ENCODE measurements at regions not wholly inside any gene's neighbourhood (a gene's known extent, or its start where the extent isn't known, plus 50 kb on each side); places are given as distances from the start of the nearest gene placed in this dataset.

GRCh38 chr4:62898115-62898514 is 1511.1 kb downstream of the TECRL start:
- no peak for DNase-seq (ENCODE audit: low read depth)
- no peak for TF ChIP-seq CTCF (IDR thresholded peaks at IDR 0.05; ENCODE audit: low read depth, low read length, missing control alignments)
- H3K4me3 ChIP-seq (ENCODE audit: low read depth, low read length): no peak overlapping the region

GRCh38 chr4:62896721-62897120 is 1512.5 kb downstream of the TECRL start:
- no peak for DNase-seq (ENCODE audit: low read depth)
- no peak for TF ChIP-seq CTCF (IDR thresholded peaks at IDR 0.05; ENCODE audit: low read depth, low read length, missing control alignments)
- no peak overlapping the region for H3K4me3 ChIP-seq (ENCODE audit: low read depth, low read length)

GRCh38 chr4:62881901-62882300 is 1527.3 kb downstream of the TECRL start:
- no peak overlapping the region for H3K4me3 ChIP-seq (ENCODE audit: low read depth, low read length)
- no peak for DNase-seq (ENCODE audit: low read depth)
- TF ChIP-seq CTCF (IDR thresholded peaks at IDR 0.05; ENCODE audit: low read depth, low read length, missing control alignments): no peak

- no peak overlapping the region for H3K4me3 ChIP-seq (ENCODE audit: low read depth, low read length)
- no peak for DNase-seq (ENCODE audit: low read depth)
- TF ChIP-seq CTCF (IDR thresholded peaks at IDR 0.05; ENCODE audit: low read depth, low read length, missing control alignments): no peak
These were observed 1528.0 kb downstream of the TECRL start for GRCh38 chr4:62881210-62881609.

GRCh38 chr4:62872856-62873255 is 1536.4 kb downstream of the TECRL start:
- DNase-seq (ENCODE audit: low read depth): no peak
- H3K4me3 ChIP-seq (ENCODE audit: low read depth, low read length): no peak overlapping the region
- TF ChIP-seq CTCF (IDR thresholded peaks at IDR 0.05; ENCODE audit: low read depth, low read length, missing control alignments): no peak

- no peak for TF ChIP-seq CTCF (IDR thresholded peaks at IDR 0.05; ENCODE audit: low read depth, low read length, missing control alignments)
- no peak overlapping the region for H3K4me3 ChIP-seq (ENCODE audit: low read depth, low read length)
- no peak for DNase-seq (ENCODE audit: low read depth)
These were observed 1538.2 kb downstream of the TECRL start for GRCh38 chr4:62871078-62871477.

GRCh38 chr4:62870451-62870850 is 1538.8 kb downstream of the TECRL start:
- DNase-seq (ENCODE audit: low read depth): no peak
- no peak overlapping the region for H3K4me3 ChIP-seq (ENCODE audit: low read depth, low read length)
- TF ChIP-seq CTCF (IDR thresholded peaks at IDR 0.05; ENCODE audit: low read depth, low read length, missing control alignments): no peak

Data from GM12864 (cell line).